CD1c-positive myeloid dendritic cell (primary cell): ENCODE measurements at regions not wholly inside any gene's neighbourhood (a gene's known extent, or its start where the extent isn't known, plus 50 kb on each side); places are given as distances from the start of the nearest gene placed in this dataset.

Source experiments
- DNase-seq: peaks from one replicate; pipeline ENCODE4 v3.0.0-alpha.2; 2016; ENCODE audit errors: extremely low spot score

GRCh38 chr17:13405807-13406206 lies 195.9 kb downstream of the HS3ST3A1 start:
- no peak for DNase-seq

GRCh38 chr17:13405080-13405479 lies 196.6 kb downstream of the HS3ST3A1 start:
- no peak for DNase-seq

GRCh38 chr17:13403982-13404946 lies 197.5 kb downstream of the HS3ST3A1 start:
- no peak for DNase-seq

GRCh38 chr17:13400491-13400890 lies 201.2 kb downstream of the HS3ST3A1 start:
- peak; percentile 12 for DNase-seq

DNA sequence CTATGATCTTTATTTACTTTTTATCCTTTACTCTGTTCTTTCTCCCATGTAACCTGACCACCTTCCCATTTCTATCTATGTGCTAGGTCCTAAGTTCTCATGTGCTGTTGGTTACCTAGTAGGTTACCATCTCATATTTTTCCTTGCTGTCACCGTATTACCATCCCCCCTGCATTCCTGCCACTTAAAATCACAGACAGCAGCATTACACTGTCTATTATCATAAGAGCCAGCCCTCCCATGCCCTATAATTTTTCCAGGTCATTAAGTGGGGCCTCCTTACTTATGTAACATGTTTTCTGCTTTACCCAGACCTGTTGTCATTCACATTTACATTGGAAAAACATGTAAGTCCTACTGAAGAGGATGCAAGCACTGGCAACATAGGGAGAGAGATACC lies 202.9 kb downstream of the HS3ST3A1 start:
- DNase-seq, result no peak

GRCh38 chr17:13398091-13398490 lies 203.6 kb downstream of the HS3ST3A1 start:
- DNase-seq, result no peak

DNA sequence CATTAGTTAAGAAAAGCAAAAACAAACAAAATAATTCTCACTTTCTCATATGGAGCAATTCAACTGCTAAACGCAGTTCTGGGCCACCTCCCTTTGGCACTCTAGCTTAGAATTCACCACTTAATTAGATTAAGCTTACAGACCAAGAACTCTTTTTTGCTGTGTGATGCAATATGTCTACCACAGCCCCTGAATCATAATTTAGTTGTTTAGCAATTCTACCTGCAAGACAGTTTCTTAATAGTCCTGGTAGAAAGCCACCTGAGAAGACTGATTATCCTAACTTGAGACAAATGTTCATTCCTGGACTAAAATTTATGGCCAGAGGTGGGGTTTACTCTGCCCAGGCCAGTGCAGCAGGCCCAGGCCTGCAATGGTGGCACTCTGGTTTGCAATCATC lies 205.9 kb downstream of the HS3ST3A1 start:
- DNase-seq, result no peak

DNA sequence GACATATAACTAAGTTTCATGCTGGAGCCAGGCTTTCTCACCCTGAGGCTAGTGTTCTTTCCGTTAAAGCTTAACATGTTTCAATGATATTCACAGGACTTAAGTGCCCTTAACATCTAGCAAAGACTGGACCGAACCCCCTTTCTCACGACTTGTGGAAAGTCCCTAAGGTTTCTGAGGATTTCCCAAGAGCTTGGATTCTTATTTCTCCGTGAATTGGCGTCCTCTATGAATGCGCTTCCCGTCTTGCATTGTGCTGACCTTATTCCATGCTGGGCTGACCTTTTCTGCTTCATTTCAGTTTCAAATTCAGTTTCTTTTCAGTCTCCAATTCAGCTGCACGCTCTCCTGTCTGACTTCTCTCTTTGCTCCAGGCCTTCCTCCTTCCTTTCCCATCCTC lies 206.4 kb downstream of the HS3ST3A1 start:
- DNase-seq, result no peak

DNA sequence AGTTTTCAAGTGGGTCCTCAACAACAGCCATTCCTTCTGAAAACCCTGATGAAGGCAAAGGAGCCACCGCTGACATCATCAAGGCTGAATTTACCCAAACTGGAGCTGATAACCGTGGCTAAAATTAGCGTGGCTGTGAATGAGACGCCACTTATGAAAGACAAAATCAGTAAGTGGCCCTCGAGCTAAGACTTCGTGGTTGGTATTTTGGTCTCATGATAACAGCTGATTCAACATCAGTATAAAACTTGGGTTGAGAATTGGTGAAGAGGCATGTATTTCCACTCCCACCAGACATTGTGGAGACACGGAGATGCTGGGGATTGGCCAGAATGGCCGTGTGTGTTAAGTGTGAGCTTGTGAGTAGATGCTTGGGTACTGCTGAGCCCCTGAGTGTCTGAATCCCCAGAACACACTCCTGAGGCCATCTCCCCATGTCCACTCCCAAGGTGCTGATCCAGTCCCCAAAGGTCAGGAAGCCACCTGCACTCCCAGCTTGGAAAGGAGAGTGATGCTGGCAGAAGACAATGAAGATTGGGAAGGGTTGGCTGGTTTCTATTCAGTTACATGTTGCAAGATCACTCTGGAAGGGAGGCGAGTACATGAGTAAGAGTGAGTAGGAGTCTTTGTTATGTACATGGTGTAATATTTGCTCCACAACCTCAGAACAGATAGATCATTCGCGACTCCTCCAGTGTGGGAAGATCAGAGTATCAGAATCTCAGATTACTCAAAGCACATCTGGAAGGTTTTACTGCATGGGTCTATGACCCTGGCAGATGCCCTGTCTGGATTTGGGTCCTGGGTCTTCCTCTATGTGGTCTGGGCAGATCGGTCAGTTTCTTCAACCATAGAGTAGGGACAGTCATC lies 207.7 kb downstream of the HS3ST3A1 start:
- no peak for DNase-seq

GRCh38 chr17:13387952-13388351 lies 213.8 kb downstream of the HS3ST3A1 start:
- DNase-seq, result no peak

GRCh38 chr17:13387236-13387635 lies 214.5 kb downstream of the HS3ST3A1 start:
- DNase-seq, result no peak

- DNase-seq, result peak; percentile 36
Observed at GRCh38 chr17:13385481-13385911, 216.2 kb downstream of the HS3ST3A1 start.

DNA sequence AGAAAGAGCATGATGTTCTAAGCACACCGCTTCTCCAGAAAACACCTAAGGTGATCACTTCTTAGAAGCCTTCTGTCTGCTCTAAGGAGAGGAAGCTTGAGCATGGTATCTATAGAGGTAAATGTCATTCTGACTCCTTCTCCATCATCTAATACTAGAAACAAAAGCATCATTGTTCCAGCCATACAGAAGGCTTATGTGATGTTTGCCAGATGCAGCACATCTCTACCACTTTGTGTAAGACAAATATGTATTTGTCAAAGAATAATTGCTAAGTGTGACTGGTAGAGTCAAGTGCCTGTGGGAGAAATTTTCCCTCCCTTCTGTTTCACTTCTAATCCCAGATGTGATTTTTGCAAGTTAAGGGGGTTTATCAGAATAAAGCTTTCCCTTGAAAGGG lies 217.1 kb downstream of the HS3ST3A1 start:
- DNase-seq, result no peak

- no peak for DNase-seq
Observed at GRCh38 chr17:13378361-13378760, 223.4 kb downstream of the HS3ST3A1 start.

GRCh38 chr17:13374203-13375143 lies 227.3 kb downstream of the HS3ST3A1 start:
- DNase-seq, result no peak

GRCh38 chr17:13372432-13372831 lies 229.3 kb downstream of the HS3ST3A1 start:
- DNase-seq, result no peak

DNA sequence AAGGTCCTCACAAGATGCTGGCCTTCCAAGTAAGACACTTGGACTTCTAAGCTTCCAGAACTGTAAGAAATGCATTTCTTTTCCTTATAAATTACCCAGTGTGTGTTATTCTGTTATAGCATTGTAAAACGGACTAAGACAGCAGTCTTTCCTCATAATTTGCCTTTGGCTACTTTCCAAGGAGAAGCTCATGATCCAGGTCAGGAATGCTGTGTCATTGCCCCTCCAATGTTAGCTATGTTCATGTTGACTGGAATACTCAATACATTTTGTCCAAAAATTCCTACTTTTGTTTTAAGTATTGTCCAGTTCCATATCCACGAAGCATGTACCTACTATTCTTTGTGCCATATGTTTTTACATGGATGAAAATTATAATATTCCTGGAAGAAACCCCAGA lies 234.6 kb downstream of the HS3ST3A1 start:
- DNase-seq, result no peak

DNA sequence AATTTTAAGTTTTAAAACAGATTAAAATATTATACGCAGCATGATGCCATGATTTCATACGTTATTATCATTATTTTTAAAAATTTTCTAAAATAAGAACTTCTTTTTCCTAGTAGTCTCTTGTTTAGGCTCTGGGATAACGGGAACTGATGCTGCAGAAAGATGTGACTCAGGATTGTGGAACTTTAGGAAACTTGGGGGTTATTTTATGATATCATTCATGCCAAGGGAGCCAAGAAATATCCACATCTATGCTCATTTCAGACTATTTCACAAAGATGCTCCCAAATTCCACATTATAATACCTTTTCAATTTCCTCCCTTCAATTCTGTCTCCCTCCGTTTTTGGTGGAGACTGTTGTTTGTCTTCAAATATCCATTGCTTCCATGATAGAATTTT lies 236.4 kb downstream of the HS3ST3A1 start:
- DNase-seq, result no peak

- DNase-seq, result no peak
Observed at GRCh38 chr17:13363771-13364170, 238.0 kb downstream of the HS3ST3A1 start.

DNA sequence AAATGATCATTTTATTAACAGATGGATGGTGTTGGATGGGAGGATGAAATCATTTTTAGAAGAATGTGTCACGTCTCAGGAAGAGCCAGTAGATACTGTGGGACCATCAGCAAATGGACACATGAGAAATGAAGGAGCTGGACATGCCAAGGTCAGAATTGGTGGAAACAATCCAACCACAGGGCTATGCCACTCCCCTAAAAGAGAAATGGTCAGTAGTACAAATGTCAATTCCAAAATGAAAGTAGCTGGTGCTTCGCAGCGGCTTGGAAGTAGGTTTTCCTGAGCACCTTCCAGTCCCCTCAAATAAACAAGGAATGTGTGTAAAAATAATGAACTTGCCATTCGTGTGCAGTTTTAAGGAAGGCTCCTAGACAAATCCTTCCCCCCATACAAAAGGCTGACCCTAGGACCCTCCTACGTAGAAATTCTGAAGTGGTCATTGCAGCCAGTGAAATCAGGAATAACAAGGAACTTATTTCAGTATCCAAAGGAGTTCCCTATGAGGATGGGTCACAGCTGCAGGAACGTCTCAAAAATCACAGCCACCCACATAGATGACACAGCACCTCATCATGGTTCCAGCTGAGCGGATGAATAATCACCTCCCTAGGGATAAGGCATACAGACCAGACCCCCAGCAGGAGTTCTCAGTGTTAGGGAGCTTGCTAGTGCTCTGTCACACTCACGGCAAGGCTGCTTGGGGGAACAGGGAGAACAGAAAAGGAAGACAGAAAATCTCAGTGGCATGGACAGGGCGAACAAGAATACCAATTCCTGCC lies 239.2 kb downstream of the HS3ST3A1 start:
- no peak for DNase-seq

DNA sequence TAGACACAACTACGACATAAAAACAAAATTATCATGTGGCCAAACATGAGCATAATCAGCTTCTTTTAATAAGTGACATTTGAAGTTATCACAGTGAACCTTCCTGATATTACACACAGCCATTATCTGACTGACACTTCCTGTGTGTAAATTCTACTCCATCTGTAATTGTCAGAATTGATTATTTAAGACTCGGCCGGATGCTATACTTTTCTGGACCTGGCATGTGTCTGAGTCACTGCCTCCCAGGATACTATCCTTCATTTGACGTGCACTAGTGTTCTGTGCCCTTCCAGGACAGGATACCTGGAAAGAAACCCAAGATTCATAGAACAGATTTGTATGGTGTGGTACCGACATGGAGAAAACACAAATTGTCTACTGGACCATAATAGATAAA lies 242.0 kb downstream of the HS3ST3A1 start:
- no peak for DNase-seq
